Body of pancreas (tissue), 4 donors: ENCODE measurements at regions not wholly inside any gene's neighbourhood (a gene's known extent, or its start where the extent isn't known, plus 50 kb on each side); places are given as distances from the start of the nearest gene placed in this dataset.

Experiments used
- ATAC-seq: fragments of 150-250 bp; one replicate; pipeline ENCODE4 v1.9.1; 2016
- DNase-seq, 4 donors: peaks; one replicate each; pipeline ENCODE4 v3.0.0-alpha.2; 2019
- H3K27ac ChIP-seq, 4 donors: fragments of 200-600 bp; sonication (generic); 1 replicate in 3 of 4; 2 replicates in 1 of 4; pipeline versions ENCODE4 v1.5.1 to v1.6.1; 2016 to 2019; ENCODE audit warnings: mild to moderate bottlenecking in 1 of 4, mixed read lengths in 1 of 4, moderate library complexity in 1 of 4
- H3K27me3 ChIP-seq, 2 donors: fragments of 200-600 bp; sonication (generic); one replicate each; pipeline ENCODE4 v1.6.0; 2016; ENCODE audit warnings: mild to moderate bottlenecking in 1 of 2
- H3K36me3 ChIP-seq, 2 donors: fragments of 200-600 bp; sonication (generic); replicated peaks in 1 of 2; 2 replicates each; pipeline ENCODE4 v1.5.1; 2016; ENCODE audit warnings: low read depth in 2 of 2; ENCODE audit not compliant: insufficient read depth in 1 of 2
- H3K4me1 ChIP-seq: fragments of 200-600 bp; sonication (generic); one replicate; pipeline ENCODE4 v1.6.0; 2016
- H3K4me3 ChIP-seq, 2 donors: fragments of 200-600 bp; sonication (generic); 1 replicate in 1 of 2; 2 replicates in 1 of 2; pipeline ENCODE4 v1.5.1; 2016 to 2019
- H3K9me3 ChIP-seq, 3 donors: fragments of 200-600 bp; sonication (generic); 1 replicate in 2 of 3; 2 replicates in 1 of 3; pipeline ENCODE4 v1.5.1; 2016
- POLR2A ChIP-seq, 3 donors: fragments of 450-650 bp; IDR thresholded peaks; one replicate each; pipeline ENCODE4 v1.6.1; 2016; ENCODE audit warnings: antibody characterized with exemption in 3 of 3, mild to moderate bottlenecking in 2 of 3
- WGBS, 2 donors: methylation state at CpG; one replicate each; pipeline ENCODE4 v1.1.5; 2017; 5-methylcytosine and 5-hydroxymethylcytosine counted together
- intact Hi-C: fragments of 100-400 bp; cut with DNase I; formaldehyde crosslinking; loops from one replicate; pipeline ENCODE4 v1.15.1; 2023
- TF ChIP-seq, protein P1 (sequence below), 7 experiments: fragments of 450-650 bp in 4 of 7; fragments of 200-600 bp in 3 of 7; sonication (generic) in 3 of 7; IDR thresholded peaks; one replicate each; pipeline ENCODE4 v1.5.1; 2016 to 2019; ENCODE audit warnings: antibody characterized with exemption in 7 of 7

DNA sequence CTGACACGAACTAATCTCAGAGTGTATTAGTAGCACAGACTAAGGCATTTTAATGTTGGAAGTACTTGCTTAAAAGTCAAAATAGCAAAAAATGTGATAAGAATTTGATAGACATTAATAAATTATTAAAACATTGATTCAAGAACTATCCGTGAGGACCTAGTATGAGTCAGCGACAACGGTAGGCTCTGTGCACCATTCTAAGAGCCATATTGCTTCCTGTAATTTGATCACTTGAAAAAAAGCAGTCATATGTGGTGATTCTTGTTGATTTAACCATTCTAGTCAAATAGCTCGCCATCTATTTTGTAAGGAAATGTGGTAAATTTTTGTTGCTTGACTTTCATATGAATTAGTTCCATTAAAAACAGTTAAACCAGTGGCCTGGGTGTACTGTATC is 534.9 kb upstream of the ARRDC4 start:
- no peak overlapping the region for H3K4me3 ChIP-seq
- TF ChIP-seq, protein P1, sequence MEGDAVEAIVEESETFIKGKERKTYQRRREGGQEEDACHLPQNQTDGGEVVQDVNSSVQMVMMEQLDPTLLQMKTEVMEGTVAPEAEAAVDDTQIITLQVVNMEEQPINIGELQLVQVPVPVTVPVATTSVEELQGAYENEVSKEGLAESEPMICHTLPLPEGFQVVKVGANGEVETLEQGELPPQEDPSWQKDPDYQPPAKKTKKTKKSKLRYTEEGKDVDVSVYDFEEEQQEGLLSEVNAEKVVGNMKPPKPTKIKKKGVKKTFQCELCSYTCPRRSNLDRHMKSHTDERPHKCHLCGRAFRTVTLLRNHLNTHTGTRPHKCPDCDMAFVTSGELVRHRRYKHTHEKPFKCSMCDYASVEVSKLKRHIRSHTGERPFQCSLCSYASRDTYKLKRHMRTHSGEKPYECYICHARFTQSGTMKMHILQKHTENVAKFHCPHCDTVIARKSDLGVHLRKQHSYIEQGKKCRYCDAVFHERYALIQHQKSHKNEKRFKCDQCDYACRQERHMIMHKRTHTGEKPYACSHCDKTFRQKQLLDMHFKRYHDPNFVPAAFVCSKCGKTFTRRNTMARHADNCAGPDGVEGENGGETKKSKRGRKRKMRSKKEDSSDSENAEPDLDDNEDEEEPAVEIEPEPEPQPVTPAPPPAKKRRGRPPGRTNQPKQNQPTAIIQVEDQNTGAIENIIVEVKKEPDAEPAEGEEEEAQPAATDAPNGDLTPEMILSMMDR (IDR thresholded peaks at IDR 0.05), result no peak
- no peak for TF ChIP-seq POLR2A (IDR thresholded peaks at IDR 0.05)
- no peaks in the 10 kb centered on the region for H3K9me3 ChIP-seq
- no peaks in the 10 kb centered on the region for H3K4me1 ChIP-seq
- no peak for DNase-seq
- 62 to 69% methylated on average over 5 of the region's 5 CpGs for WGBS, 2 donors
- no peaks in the 10 kb centered on the region for H3K36me3 ChIP-seq
- H3K27ac ChIP-seq, result no peak overlapping the region
- intact Hi-C loops, result no loop called here
- no peaks in the 10 kb centered on the region for H3K27me3 ChIP-seq
- ATAC-seq, result no peak

DNA sequence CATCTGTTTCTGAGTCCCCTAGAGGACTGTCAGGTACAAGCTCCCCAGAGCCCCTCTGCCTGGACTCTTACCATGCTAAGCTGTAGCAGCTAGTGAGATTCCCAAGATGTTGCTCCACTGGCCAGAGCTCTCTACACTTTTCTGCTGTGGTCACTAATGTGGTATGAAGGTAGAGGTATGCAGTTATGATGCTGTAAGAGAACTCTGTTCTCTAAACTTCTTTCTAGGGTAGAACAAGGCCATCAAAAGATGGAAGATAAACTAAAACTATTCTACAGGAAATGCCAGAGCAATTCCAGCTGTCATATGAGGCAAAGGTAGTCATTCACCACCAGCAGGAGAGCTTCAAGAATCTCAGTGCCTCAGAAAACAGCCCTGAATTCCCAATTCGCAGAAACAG is 517.4 kb upstream of the ARRDC4 start:
- H3K4me3 ChIP-seq, result no peak overlapping the region
- no peaks in the 10 kb centered on the region for H3K27me3 ChIP-seq
- H3K4me1 ChIP-seq, result no peaks in the 10 kb centered on the region
- ATAC-seq, result no peak
- no peaks in the 10 kb centered on the region for H3K9me3 ChIP-seq
- 36 to 62% methylated on average over 1 of the region's 1 CpG for WGBS, 2 donors
- no peak for DNase-seq
- TF ChIP-seq, protein P1 (IDR thresholded peaks at IDR 0.05), result no peak
- TF ChIP-seq POLR2A (IDR thresholded peaks at IDR 0.05), result no peak
- intact Hi-C loops, result no loop called here
- H3K27ac ChIP-seq, result no peak overlapping the region
- no peaks in the 10 kb centered on the region for H3K36me3 ChIP-seq

DNA sequence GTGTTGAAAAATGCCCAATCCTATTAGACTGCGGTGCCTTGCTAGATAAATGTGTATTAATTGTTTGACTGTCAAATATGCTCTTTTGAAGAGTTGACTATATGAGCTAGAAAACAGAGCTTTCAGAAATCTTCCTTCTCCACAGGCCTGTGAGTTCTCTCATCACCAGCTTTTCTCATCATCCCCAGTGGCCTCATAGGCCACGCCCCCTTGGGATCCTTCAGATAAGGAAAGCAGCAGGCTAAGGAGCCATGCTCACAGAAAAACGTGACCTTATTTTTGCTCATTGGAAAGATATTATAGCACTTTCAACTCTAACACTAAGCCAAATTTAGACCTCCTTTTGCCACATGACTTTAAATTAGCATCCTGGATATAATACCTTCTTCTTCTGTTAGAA is 514.4 kb upstream of the ARRDC4 start:
- no peak for DNase-seq
- H3K27ac ChIP-seq, result no peak overlapping the region
- no peak for ATAC-seq
- H3K4me3 ChIP-seq, result no peak overlapping the region
- H3K27me3 ChIP-seq, result no peaks in the 10 kb centered on the region
- no peaks in the 10 kb centered on the region for H3K36me3 ChIP-seq
- H3K9me3 ChIP-seq, result no peaks in the 10 kb centered on the region
- intact Hi-C loops, result no loop called here
- no peak for TF ChIP-seq POLR2A (IDR thresholded peaks at IDR 0.05)
- TF ChIP-seq, protein P1 (IDR thresholded peaks at IDR 0.05), result no peak
- no peaks in the 10 kb centered on the region for H3K4me1 ChIP-seq
- WGBS, 2 donors, result 50 to 55% methylated on average over 3 of the region's 3 CpGs

DNA sequence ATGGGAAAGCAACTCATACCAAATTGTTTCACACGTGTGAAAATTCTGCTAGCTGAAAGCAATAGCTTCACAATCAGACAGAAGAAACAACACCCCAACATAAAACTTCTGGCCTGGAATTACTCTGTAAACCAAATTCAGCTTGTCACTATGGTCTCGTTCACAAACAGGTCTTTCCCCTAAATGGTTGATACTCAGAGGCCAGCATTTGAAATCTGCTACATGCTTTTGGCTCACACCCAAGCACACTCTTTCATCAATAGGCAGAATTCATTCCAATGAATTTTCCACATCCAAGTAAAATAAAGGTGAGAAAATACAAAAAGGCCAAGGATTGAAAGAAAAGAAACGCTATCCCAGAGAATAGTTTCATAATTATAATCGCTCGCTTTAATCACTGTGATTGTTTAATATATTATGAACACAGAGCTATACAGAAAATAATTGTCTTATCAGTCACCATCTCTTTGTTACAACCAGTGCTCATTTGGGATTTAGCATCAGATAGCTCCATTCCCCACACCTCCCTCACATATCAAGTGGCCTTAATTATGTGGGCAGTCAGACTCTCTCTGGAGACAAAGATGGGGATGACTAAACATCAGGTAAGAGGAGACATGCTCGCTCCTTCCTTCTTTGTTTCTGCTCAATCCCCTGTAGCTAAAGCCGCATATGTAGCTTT is 503.8 kb upstream of the ARRDC4 start:
- intact Hi-C loops, result no loop called here
- no peak for ATAC-seq
- Histone ChIP-seq H3K27ac (no peak overlapping the region), H3K9me3 (no peaks in the 10 kb centered on the region), H3K4me1 (no peaks in the 10 kb centered on the region), H3K27me3 (no peaks in the 10 kb centered on the region), H3K36me3 (no peaks in the 10 kb centered on the region), H3K4me3 (no peak overlapping the region)
- DNase-seq, result no peak
- 71 to 80% methylated on average over 7 of the region's 7 CpGs for WGBS, 2 donors
- TF ChIP-seq, protein P1 (IDR thresholded peaks at IDR 0.05), result no peak
- no peak for TF ChIP-seq POLR2A (IDR thresholded peaks at IDR 0.05)

DNA sequence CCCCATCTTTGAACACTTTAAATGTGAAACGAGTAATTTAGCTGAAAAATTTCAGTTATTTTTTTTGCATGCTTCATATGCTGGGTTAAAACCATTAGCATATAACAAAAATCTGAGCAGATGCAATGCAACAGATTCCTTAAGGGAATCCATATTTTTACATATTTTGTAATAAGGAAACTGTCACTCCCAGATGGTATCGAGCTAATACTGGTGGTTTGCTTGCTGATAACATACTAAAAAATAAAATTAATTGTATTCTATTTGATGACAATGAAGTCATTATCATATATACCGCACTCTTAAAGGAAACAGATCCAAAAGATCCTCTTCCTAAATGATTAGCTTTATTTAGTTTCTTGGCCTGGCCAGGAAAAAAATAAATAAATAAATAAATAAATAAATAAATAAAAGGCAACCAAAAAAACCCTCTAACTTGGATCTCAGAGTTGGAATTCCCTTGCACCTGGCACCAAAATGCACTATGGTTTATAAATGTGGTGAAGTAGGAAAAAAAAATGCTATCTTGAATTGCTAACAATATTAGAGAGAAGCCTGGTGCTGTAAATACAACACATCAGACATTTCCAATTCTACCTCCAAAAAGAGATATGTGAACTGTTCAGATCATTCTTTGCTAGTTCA is 503.2 kb upstream of the ARRDC4 start:
- intact Hi-C loops, result no loop called here
- WGBS, 2 donors, result 70 to 73% methylated on average over 3 of the region's 3 CpGs
- H3K36me3 ChIP-seq, result no peaks in the 10 kb centered on the region
- no peak overlapping the region for H3K27ac ChIP-seq
- no peaks in the 10 kb centered on the region for H3K4me1 ChIP-seq
- H3K4me3 ChIP-seq, result no peak overlapping the region
- TF ChIP-seq, protein P1 (IDR thresholded peaks at IDR 0.05), result no peak
- TF ChIP-seq POLR2A (IDR thresholded peaks at IDR 0.05), result no peak
- H3K9me3 ChIP-seq, result no peaks in the 10 kb centered on the region
- no peaks in the 10 kb centered on the region for H3K27me3 ChIP-seq
- no peak for ATAC-seq
- no peak for DNase-seq
